ENCODE measurements at regions not wholly inside any gene's neighbourhood (a gene's known extent, or its start where the extent isn't known, plus 50 kb on each side); places are given as distances from the start of the nearest gene placed in this dataset.
A peak's percentile ranks its signal among the peaks of the same experiment; 100 is the strongest.
"Not testable (repeated sequence)": the region's sequence is repeated elsewhere in the genome, so short reads cannot be mapped to it uniquely, and the experiment has no call there.

DNA sequence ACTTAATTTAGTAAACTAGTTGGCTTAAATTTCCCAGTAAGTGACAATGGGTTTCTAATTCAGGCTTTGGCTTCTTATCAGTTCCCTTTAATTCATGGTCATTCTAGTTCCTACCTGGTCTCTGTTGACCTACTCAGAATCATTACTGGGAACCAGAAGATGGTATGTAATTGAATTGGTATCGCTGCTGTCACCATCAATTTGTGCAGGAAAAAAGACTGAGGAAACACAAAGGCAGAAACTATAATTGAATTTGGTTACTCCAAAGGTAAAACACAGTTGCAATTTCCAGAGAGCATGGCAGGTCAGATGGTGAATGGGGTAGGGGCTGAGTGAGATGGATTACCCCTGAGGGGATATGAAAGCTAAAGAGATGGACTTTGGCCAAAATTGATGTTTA lies 226.5 kb upstream of the GAP43 start:
- no peak for DNase-seq

- peak; percentile 38 for DNase-seq
Measured at GRCh38 chr3:115397433-115397832, 225.9 kb upstream of the GAP43 start.

GRCh38 chr3:115398506-115398905 lies 224.8 kb upstream of the GAP43 start:
- no peak for DNase-seq

DNA sequence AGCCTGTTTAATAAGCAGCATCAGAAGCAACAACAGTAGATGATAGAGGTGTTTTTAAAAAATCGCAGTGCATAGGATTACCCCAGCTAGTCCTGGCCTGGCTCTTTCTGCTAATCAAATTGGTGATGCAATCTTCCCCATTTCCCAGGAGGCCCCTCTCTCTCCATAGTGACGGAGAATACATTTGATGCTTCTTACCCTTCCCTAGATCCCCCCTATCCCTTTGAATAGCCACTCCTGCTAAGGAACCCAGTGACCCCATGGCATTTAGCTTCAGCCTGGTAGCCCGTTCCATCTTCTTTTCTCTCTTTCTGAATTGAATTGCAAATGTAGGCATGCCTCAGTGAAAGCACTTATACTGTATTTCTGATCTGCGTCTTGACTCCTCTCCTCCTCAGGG lies 223.6 kb upstream of the GAP43 start:
- no peak for DNase-seq

GRCh38 chr3:115401298-115401697 lies 222.0 kb upstream of the GAP43 start:
- DNase-seq = no peak

- no peak for DNase-seq
Measured at GRCh38 chr3:115401851-115402501, 221.3 kb upstream of the GAP43 start.

DNA sequence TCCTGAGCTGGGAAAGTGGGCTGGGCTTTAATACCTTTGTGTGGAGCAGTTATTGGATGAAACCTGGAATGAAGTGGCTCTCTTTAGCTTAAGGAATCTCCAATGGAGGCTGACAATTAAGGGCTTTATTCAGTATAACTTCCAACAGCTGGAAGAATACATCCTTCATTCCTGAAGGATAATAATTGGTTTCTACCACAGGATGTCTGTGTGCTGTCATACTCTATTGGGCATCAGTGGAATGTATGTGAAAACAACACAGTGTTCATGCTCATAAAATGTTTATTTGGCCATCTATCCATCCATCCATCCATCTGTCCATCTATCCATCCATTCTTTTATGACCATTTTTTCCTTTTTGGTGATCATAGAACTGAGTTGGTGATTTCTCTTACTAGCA lies 220.7 kb upstream of the GAP43 start:
- DNase-seq = no peak

GRCh38 chr3:115403786-115404185 lies 219.5 kb upstream of the GAP43 start:
- DNase-seq = no peak

DNA sequence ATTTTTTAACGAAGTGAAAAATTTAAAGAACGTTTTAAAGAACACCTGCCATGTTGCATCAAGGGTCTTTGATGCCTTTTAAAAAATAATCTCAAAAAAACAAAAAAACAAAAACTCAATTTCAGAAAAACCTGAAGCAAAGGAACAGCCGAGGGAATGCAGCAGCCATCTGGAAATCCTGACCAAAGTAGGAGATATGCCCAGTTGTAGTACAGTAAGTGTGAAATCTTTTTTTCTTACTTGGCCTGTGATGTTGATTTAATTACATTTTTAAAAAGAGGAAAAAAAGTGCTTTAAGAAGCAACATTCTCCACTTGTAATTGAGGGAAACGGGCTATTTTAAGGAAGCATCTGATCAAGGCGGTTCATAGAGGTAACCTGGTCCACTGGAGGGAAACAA lies 213.7 kb upstream of the GAP43 start:
- DNase-seq = no peak

DNA sequence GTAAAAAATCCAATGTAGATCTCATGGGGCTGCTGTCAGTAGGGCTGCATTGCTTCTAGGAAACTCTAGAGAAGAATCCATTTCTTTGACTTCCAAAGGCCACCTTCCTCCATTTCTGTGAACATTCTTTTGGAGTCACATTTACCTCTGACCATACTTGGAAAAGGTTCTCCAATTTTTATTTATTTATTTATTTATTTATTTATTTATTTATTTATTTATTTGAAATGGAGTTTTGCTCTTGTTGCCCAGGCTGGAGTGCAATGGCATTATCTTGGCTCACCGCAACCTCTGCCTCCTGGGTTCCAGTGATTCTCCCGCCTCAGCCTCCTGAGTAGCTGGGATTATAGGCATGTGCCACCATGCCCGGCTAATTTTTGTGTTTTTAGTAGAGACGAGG lies 208.7 kb upstream of the GAP43 start:
- DNase-seq = not testable (repeated sequence)

- DNase-seq = no peak
Measured at GRCh38 chr3:115415246-115415996, 207.9 kb upstream of the GAP43 start.

GRCh38 chr3:115418583-115418982 lies 204.7 kb upstream of the GAP43 start:
- DNase-seq = no peak

DNA sequence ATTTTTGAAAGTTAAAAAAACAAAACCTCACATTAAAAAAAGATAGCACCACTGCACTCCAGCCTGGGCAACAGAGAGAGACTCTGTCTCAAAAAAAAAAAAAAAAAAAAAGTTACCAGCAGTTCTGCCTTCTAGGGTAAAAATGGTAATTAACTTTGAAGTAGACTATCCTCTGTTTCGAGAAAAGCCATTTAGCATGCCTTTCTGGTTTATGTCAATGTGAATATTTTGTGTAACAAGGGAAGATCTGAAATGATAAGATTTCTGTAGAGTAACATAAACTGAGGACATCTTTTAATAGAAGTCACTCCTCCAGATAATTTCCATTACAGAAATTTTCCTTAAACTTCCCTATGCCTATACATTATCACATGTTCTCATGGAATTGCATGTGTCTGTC lies 203.2 kb upstream of the GAP43 start:
- no peak for DNase-seq

GRCh38 chr3:115423170-115423569 lies 200.1 kb upstream of the GAP43 start:
- DNase-seq = no peak

- DNase-seq = no peak
Measured at GRCh38 chr3:115428841-115429240, 194.5 kb upstream of the GAP43 start.

- DNase-seq = no peak
Measured at GRCh38 chr3:115436767-115437301, 186.5 kb upstream of the GAP43 start.

DNA sequence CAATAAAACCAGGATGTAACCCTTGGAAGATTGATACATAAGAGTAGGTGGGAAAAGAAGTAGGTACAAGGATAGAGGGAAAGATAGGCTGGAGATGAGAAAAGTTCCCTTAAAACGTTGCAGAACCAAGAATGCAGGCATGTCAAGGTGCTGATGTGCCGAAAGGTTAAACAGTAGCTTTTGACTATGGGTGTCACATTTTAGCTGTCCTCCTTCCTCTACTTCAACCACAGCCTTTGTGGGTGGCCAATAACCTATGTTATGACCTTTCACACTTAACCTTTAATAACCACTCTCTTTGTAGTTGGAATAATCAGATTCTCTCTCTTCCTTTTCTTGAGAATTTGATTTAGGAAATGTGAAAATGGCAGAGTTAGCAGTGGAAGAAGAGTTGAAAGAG lies 184.5 kb upstream of the GAP43 start:
- no peak for DNase-seq

- no peak for DNase-seq
Measured at GRCh38 chr3:115445559-115445958, 177.8 kb upstream of the GAP43 start.

- no peak for DNase-seq
Measured at GRCh38 chr3:115448851-115449250, 174.5 kb upstream of the GAP43 start.

GRCh38 chr3:115450036-115450435 lies 173.3 kb upstream of the GAP43 start:
- DNase-seq = no peak

- DNase-seq = no peak
Measured at GRCh38 chr3:115464036-115464435, 159.3 kb upstream of the GAP43 start.

DNA sequence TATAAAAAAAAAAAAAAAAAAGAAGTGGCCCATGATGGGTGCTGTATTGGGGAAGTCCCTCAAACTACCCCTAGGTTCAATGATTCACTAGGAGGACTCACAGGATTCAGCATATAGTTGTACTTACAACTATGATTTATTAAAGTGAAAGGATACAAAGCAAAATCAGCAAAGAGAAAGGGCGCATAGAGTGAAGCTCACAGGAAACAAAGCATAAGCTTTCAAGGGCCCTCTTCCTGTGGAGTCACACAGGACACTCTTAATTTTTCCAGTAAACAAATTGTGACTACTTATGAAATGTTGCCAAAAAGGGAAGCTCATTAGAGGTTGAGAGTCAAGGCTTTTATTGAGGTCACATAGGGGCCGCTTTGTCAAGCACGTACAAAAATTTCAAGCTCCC lies 153.7 kb upstream of the GAP43 start:
- DNase-seq = no peak

DNA sequence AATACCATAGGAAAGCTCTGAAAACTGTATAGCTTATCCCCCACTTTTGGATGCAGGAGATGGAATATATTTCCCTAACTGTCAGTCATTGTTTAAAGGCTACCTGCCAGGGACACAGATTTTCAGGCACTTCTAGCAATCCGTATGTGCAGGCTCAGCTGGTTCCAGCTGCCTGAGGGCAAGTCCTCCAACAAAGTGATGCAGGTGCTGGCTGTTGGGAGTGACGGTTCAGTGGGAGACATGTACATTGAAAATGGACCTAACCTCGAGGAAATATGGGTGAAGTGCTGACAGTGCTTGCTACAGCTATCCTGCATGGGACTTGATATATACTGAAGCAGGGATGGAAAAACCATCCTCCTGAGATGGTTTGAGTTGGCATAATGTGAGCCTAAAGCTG lies 153.1 kb upstream of the GAP43 start:
- no peak for DNase-seq

GRCh38 chr3:115475178-115476041 lies 147.9 kb upstream of the GAP43 start:
- peak; percentile 43 for DNase-seq
